ENCODE measurements at regions not wholly inside any gene's neighbourhood (a gene's known extent, or its start where the extent isn't known, plus 50 kb on each side); places are given as distances from the start of the nearest gene placed in this dataset.

- no peak overlapping the region for H3K4me3 ChIP-seq (ENCODE audit: low read length)
- DNase-seq (ENCODE audit: low read depth): no peak
- TF ChIP-seq CTCF (IDR thresholded peaks at IDR 0.05; ENCODE audit: insufficient read depth, low read depth, low read length, missing control alignments): no peak
Observed at GRCh38 chr11:87398931-87399330, 361.2 kb downstream of the TMEM135 start.

GRCh38 chr11:87397011-87397865, 359.5 kb downstream of the TMEM135 start:
- no peak for TF ChIP-seq CTCF (IDR thresholded peaks at IDR 0.05; ENCODE audit: insufficient read depth, low read depth, low read length, missing control alignments)
- H3K4me3 ChIP-seq (ENCODE audit: low read length): no peak overlapping the region
- DNase-seq (ENCODE audit: low read depth): peak; percentile 28

GRCh38 chr11:87394924-87395323, 357.2 kb downstream of the TMEM135 start:
- DNase-seq (ENCODE audit: low read depth): peak; percentile 31
- no peak overlapping the region for H3K4me3 ChIP-seq (ENCODE audit: low read length)
- TF ChIP-seq CTCF (IDR thresholded peaks at IDR 0.05; ENCODE audit: insufficient read depth, low read depth, low read length, missing control alignments): no peak

- no peak for TF ChIP-seq CTCF (IDR thresholded peaks at IDR 0.05; ENCODE audit: insufficient read depth, low read depth, low read length, missing control alignments)
- no peak for DNase-seq (ENCODE audit: low read depth)
- no peak overlapping the region for H3K4me3 ChIP-seq (ENCODE audit: low read length)
Observed at GRCh38 chr11:87392665-87393064, 354.9 kb downstream of the TMEM135 start.

- no peak for TF ChIP-seq CTCF (IDR thresholded peaks at IDR 0.05; ENCODE audit: insufficient read depth, low read depth, low read length, missing control alignments)
- no peak for DNase-seq (ENCODE audit: low read depth)
Observed at GRCh38 chr11:87391496-87391895, 353.8 kb downstream of the TMEM135 start.

GRCh38 chr11:87384078-87384729, 346.5 kb downstream of the TMEM135 start:
- TF ChIP-seq CTCF (IDR thresholded peaks at IDR 0.05; ENCODE audit: insufficient read depth, low read depth, low read length, missing control alignments): no peak
- DNase-seq (ENCODE audit: low read depth): no peak
- no peak overlapping the region for H3K4me3 ChIP-seq (ENCODE audit: low read length)

More at GRCh38 chr11:87391496-87391895, 353.8 kb downstream of the TMEM135 start:
- H3K4me3 ChIP-seq (ENCODE audit: low read length): no peak overlapping the region
